HG03025 (cell line): ENCODE measurements at regions not wholly inside any gene's neighbourhood (a gene's known extent, or its start where the extent isn't known, plus 50 kb on each side); places are given as distances from the start of the nearest gene placed in this dataset.

Source experiments
- ATAC-seq: cut with Tn5 transposase; IDR thresholded peaks from one replicate; pipeline ENCODE4 v1.9.1; 2021; ENCODE audit warnings: mild to moderate bottlenecking, moderate library complexity; ENCODE audit not compliant: unreplicated experiment, low FRiP score

DNA sequence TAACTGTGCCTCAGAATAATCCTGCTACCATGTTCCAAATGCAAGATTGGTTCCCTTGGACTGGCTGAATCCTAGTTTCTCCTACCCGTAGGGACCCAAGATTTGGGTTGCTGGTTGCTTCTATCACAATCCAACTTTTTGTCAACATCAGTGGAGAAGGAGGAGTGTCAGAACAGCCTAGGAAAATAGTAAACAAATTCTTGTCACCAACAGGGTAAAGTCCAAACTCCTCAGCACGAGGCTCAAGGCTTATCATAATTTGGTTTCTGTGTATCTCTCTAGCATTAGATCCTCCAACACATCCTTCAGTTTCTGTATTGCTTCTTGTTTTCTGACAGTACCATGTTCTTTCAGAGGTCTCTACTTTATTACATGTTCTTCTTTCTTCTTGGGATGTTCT, 370.2 kb upstream of the DAB1 start:
- no peak for ATAC-seq

- no peak for ATAC-seq
Observed at GRCh38 chr1:57791497-57791896, 367.6 kb upstream of the DAB1 start.

DNA sequence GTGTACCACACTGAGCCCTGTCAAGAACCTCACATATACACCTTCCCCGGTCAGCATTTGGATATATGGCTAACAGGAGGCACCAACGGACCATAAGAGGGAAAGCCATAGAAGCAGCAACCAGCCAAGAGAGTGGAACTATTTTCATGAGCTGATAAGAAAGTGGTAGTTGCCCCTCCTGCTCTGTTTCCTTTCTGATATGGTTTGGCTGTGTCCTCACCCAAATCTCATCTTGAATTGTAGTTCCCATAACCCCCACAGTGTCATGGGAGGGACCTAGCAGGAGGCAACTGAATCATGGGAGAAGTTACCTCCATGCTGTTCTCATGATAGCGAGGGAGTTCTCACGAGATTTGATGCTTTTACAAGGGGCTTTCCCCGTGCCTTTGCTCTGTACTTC, 366.1 kb upstream of the DAB1 start:
- ATAC-seq: no peak

- ATAC-seq: no peak
Observed at GRCh38 chr1:57788313-57788712, 364.5 kb upstream of the DAB1 start.

- ATAC-seq: no peak
Observed at GRCh38 chr1:57784356-57784755, 360.5 kb upstream of the DAB1 start.

GRCh38 chr1:57782357-57782756, 358.5 kb upstream of the DAB1 start:
- no peak for ATAC-seq

DNA sequence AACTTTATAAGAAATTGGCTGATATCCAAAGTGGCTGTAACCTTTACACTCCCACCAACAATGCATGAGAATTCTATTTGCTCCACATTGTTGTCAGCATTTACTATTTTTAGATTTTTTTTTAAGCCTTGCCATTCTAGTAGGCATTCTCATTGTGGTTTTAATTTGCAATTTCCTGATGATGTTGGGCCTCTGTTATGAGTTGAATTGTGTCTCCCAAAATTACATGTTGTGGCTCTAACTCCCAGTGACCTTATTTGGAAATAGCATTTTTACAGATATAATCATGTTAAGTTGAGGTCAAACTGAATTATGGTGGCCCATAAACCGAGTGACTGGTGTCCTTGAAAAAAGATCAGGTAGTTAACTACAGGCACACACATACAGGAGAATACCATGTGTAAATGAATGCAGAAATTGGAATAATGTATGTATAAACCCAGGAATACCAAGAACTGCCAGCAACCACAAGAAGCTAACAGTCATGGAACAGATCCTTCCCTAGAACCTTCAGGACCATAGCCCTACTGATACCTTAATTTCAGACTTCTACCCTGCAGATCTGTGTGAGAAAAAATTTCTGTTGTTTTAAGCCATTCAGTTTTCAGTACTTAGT, 348.8 kb upstream of the DAB1 start:
- no peak for ATAC-seq

GRCh38 chr1:57770772-57771171, 346.9 kb upstream of the DAB1 start:
- no peak for ATAC-seq

DNA sequence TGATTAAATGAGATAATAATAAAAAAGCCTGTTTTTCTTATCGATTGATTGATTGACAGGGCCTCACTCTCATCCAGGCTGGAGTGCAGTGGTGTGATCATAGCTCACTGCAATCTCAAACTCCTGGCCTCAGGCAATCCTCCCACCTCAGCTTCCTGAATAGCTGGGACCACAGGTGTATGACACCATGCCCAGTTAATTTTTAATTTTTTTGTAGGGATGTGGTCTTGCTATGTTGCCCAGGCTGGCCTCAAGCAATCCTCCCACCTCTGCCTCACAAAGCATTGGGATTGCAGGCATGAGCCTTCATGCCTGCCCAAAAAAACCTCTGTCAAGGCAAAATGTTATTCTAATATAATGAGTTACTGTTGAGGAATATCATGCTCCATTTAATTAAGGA, 346.4 kb upstream of the DAB1 start:
- ATAC-seq: no peak

- no peak for ATAC-seq
Observed at GRCh38 chr1:57761628-57762027, 337.8 kb upstream of the DAB1 start.

DNA sequence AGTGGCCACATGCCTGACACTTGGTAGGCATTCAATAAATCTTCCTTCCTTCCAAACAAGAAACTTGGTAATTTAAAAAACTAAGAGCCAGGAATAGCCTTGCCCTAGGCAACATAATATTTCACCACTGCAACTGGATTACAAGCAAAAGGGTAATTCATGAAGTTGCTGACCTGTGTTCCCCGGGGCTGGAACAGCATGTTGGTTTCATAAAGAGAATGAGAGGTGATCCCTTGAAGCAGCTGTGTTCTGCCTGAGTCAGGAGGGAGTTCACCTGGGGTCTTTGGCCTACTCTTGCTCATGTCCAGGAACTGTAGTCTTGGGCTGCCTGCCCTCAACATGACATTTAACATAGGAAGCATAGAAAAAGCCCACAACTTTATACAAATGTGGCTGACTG, 329.0 kb upstream of the DAB1 start:
- no peak for ATAC-seq

- ATAC-seq: no peak
Observed at GRCh38 chr1:57748719-57749118, 324.9 kb upstream of the DAB1 start.

- ATAC-seq: no peak
Observed at GRCh38 chr1:57747818-57748217, 324.0 kb upstream of the DAB1 start.

GRCh38 chr1:57741521-57741920, 317.7 kb upstream of the DAB1 start:
- ATAC-seq: peak; percentile 90

DNA sequence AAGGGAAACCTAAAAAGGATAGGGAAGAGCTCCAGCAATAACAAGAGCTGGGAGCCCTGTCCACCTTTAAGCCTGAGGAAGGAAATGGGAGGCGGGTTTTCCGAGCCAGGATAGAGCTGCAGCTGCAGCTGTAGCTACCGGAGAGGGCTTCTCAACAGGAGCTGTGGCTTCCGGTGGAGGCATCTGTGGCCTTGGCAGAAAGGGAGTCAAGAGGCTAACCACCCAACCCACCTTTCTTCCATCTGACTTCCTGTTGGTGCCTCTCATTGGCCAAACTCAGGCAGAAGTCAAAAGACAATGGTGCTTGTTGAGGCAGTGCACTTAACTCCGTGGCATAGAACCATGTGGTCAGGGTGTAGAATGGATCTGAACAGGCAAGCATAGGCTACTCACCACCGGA, 313.1 kb upstream of the DAB1 start:
- ATAC-seq: no peak

- no peak for ATAC-seq
Observed at GRCh38 chr1:57729181-57729580, 305.3 kb upstream of the DAB1 start.

DNA sequence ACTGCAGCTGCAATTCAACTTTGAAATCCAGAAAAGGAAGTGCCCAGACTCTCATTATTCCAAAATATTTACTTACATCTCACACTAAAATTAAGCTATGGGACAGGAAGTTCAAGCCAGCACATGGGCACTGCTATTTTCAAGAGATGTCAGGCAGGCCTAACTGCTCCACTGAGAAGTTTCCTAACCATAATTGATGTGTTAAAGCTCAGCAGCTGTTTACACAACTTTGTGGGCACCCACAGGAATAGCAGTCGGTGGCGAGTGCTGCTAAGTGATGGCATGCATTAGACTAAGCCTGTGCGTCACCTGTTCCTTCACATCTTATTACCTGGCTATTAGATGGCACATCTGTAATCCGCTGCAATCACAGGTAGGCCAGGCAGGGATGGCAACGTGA, 303.3 kb upstream of the DAB1 start:
- no peak for ATAC-seq

DNA sequence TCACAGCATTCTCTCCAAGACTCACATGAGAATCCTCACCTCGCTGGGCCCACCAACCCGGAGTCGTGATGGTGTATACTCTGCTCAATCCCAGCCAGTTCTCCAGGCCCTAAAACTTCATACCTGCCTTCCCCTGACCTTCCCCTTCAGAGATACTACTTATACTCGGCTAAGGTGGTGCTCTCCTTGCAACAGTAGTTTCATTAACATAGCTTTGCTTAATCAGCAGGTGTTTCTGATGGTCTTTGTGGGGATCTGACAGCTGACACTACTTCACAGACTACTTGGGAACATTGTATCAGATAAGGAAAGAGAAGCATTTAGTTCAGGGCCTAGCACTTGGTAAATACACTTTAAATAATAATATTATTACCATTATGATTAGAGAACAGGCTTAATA, 301.5 kb upstream of the DAB1 start:
- ATAC-seq: no peak

DNA sequence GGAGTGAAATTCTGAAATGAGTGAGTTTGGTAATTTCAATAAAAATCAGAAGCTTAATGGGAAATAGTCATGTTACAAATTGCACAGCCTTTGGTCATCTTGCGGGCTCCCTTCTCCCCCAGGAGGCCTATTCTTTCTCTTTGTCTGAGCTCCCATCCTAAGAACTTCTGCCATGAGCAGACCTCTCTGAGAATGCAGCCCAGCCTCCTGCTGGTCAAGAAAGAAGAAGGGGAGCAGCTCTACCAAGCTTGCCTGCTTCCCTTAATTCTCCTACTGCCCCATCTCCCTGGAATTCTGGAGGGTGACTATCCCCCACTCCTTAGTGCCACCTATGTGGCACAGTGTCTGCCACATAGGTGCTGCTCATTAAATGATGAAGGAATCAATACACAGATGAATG, 300.7 kb upstream of the DAB1 start:
- no peak for ATAC-seq

DNA sequence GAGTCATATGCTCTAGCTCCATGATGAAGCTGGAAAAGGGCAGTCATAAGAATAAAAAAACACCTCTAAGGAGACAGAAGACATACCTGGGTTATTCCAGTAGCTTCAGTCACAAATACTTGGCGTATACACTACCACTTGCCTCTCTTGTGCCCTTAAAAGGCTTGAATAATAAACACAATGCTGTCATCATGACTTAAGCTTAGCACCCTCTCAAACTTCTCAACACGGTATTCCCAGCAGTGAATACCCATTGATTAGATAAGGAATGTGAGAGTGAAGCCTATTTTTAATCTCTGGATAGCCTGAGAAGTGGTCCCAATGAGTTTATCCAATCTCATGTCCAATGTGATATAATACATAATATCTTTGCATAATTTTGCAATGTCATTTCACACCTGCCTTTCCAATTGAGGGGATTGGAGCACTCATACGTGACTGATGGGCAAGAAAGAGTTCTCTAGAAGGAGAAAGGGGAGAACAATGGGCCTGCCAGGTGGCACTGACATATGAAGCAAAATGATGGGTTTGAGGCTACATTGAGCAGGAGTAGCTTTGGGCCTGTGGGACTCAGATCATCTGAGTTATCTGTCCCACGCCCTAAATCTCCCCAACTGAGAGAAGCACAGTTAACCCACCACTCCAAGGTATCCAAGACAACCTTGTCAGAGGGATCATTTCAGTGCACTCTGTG, 298.6 kb upstream of the DAB1 start:
- no peak for ATAC-seq

DNA sequence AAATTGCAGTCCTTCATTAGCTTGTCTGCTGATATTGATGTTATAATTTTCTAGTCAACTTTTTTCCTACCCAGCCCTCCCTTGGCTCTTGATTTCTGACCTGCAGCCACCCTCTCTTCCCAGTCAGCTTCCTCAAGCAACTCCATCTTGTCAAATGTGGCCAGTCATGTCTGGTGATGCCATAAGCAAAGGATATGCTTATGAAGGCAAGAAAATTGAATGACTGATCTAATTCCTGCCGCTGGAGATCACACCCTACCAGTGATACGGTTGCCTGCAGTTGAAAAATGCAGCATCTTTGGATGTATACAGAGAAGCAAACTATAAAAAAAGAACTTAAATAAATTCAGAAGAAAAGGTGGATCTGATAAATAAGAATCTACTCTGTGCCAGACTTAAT, 297.1 kb upstream of the DAB1 start:
- no peak for ATAC-seq

DNA sequence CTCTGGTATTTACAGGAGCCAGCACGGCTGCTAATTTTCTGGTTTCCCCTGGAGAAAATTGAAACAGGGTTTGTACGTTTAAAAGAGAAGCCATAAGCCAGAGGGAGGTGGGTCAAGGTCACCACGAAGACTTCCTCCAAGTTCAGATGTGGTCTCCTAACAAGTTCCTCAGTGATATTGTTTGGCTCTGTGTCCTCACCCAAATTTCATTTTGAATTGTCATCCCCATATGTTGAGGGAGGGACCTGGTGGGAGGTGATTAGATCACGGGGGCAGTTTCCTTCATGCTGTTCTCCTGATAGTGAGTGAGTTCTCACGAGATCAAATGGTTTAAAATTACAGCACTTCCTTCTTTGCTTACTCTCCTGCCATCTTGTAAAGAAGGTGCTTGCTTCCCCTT, 295.4 kb upstream of the DAB1 start:
- ATAC-seq: no peak

- no peak for ATAC-seq
Observed at GRCh38 chr1:57713501-57713900, 289.6 kb upstream of the DAB1 start.
